ENCODE measurements at regions not wholly inside any gene's neighbourhood (a gene's known extent, or its start where the extent isn't known, plus 50 kb on each side); places are given as distances from the start of the nearest gene placed in this dataset.

GRCh38 chr5:168086104-168086610 lies 205.3 kb upstream of the WWC1 start:
- TF ChIP-seq ZNF710 (CRISPR knock-in tag; IDR thresholded peaks at IDR 0.05; ENCODE audit: borderline replicate concordance) (no peak), ZBTB46 (CRISPR knock-in tag; IDR thresholded peaks at IDR 0.05; ENCODE audit: borderline replicate concordance) (no peak), FOXA1 (IDR thresholded peaks at IDR 0.05) (no peak), FOXA1 (CRISPR knock-in tag; IDR thresholded peaks at IDR 0.05) (peak; percentile 96), FOXA3 (CRISPR knock-in tag; IDR thresholded peaks at IDR 0.05) (peak; percentile 79), CTCF (CRISPR knock-in tag; IDR thresholded peaks at IDR 0.05) (peak; percentile 22; the same call in 1 of the 2 replicates), ZNF619 (CRISPR knock-in tag; IDR thresholded peaks at IDR 0.05) (no peak)
- Histone ChIP-seq H3K4me3 (replicated peaks in 1 of 3; ENCODE audit: insufficient read depth in 1 of 3, low read depth in 2 of 3, low read length in 3 of 3) (no peak overlapping the region), H3K9ac (ENCODE audit: insufficient read depth, low read depth, low read length) (no peak overlapping the region), H3K79me2 (ENCODE audit: insufficient read depth, low read length) (no peaks in the 10 kb centered on the region), H3K36me3 (replicated peaks in 1 of 2; ENCODE audit: control insufficient read depth in 1 of 2, insufficient read depth in 2 of 2, low read length in 2 of 2) (no peaks in the 10 kb centered on the region), H2AFZ (ENCODE audit: low read length) (no peak overlapping the region), H3K27me3 (ENCODE audit: control insufficient read depth in 1 of 2, insufficient read depth in 2 of 2, low read length in 2 of 2) (no peaks in the 10 kb centered on the region), H3K4me2 (ENCODE audit: low read depth, low read length) (no peak overlapping the region), H3K4me1 (ENCODE audit: insufficient read depth, low read length) (no peaks in the 10 kb centered on the region), H3K9me3 (ENCODE audit: low read length) (no peaks in the 10 kb centered on the region), H3K27ac (ENCODE audit: extremely low read length, insufficient read depth, low read length) (no peak overlapping the region), H4K20me1 (ENCODE audit: insufficient read depth, low read length) (no peaks in the 10 kb centered on the region)
- intact Hi-C loops (cut with micrococcal nuclease; ENCODE audit: unreplicated experiment) (no loop called here), in situ Hi-C loops (cut with HindIII; ENCODE audit: extremely low pct_ligation_motif_present, low pct_unique_long_range_greater_than_20kb) (no loop called here)
- CTCF ChIA-PET (ENCODE audit: low intra/inter-chr PET ratio, low total read pairs), result no interaction called here
- no TSS peak for BruUV-seq (replicated peaks)
- ATAC-seq (peak; percentile 99), FAIRE-seq (peak; percentile 21), DNase-seq (ENCODE audit: low spot score) (peak; percentile 16)
- WGBS (ENCODE audit: low lambda C conversion rate), result 26% methylated on average over 8 of the region's 11 CpGs
- POLR2A ChIA-PET, result no interaction called here
